ENCODE measurements at regions not wholly inside any gene's neighbourhood (a gene's known extent, or its start where the extent isn't known, plus 50 kb on each side); places are given as distances from the start of the nearest gene placed in this dataset.

DNA sequence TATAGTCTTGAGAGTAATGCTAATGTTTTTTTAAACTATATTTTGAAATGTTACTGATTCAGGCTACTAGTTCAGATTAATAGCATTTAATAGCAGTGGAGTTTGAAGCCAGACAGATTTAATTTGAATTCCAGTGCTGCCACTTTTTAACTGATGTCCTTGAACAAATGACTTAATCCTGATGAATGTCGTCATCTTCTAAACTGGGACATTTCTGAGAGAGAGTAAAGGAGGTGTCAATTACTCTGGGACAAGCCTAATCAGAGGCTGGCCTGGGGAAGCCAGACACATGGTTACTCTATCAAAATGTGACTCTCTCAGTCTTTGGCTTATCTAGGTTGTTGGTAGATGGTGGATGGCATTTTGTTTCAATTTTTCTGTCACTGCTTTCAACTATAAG is 246.7 kb downstream of the HS3ST3A1 start:
- intact Hi-C loops (cut with DNase I) = no loop called here
- Histone ChIP-seq H3K9me3 (no peaks in the 10 kb centered on the region), H3K36me3 (no peaks in the 10 kb centered on the region), H3K4me1 (no peaks in the 10 kb centered on the region), H3K27me3 (no peaks in the 10 kb centered on the region), H3K4me3 (no peak overlapping the region), H3K27ac (no peak overlapping the region)
- ATAC-seq (no peak), DNase-seq (no peak)
- TF ChIP-seq, protein P1, sequence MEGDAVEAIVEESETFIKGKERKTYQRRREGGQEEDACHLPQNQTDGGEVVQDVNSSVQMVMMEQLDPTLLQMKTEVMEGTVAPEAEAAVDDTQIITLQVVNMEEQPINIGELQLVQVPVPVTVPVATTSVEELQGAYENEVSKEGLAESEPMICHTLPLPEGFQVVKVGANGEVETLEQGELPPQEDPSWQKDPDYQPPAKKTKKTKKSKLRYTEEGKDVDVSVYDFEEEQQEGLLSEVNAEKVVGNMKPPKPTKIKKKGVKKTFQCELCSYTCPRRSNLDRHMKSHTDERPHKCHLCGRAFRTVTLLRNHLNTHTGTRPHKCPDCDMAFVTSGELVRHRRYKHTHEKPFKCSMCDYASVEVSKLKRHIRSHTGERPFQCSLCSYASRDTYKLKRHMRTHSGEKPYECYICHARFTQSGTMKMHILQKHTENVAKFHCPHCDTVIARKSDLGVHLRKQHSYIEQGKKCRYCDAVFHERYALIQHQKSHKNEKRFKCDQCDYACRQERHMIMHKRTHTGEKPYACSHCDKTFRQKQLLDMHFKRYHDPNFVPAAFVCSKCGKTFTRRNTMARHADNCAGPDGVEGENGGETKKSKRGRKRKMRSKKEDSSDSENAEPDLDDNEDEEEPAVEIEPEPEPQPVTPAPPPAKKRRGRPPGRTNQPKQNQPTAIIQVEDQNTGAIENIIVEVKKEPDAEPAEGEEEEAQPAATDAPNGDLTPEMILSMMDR (IDR thresholded peaks at IDR 0.05) = no peak

DNA sequence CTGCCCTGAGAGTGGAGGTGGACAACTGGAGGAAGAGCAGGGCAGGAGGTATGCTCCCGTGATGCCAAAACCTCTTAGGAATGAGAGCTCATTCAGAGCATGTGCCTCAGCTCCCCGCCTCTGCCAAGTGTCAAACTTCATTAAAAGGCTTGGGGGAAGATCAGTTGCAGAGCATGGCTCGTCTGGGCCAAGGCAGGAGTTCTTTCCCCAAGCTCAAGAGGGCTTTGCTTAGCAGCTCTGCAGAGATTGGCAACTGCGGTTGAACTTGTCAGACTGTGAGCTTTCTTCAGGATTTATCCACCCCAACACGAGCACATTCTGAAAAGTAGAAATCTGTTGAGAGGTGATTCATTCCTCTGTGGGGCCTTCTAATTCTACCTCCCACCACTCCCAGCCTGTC is 248.1 kb downstream of the HS3ST3A1 start:
- no peak for ATAC-seq
- TF ChIP-seq, protein P1 (IDR thresholded peaks at IDR 0.05) = no peak
- H3K4me1 ChIP-seq = no peaks in the 10 kb centered on the region

DNA sequence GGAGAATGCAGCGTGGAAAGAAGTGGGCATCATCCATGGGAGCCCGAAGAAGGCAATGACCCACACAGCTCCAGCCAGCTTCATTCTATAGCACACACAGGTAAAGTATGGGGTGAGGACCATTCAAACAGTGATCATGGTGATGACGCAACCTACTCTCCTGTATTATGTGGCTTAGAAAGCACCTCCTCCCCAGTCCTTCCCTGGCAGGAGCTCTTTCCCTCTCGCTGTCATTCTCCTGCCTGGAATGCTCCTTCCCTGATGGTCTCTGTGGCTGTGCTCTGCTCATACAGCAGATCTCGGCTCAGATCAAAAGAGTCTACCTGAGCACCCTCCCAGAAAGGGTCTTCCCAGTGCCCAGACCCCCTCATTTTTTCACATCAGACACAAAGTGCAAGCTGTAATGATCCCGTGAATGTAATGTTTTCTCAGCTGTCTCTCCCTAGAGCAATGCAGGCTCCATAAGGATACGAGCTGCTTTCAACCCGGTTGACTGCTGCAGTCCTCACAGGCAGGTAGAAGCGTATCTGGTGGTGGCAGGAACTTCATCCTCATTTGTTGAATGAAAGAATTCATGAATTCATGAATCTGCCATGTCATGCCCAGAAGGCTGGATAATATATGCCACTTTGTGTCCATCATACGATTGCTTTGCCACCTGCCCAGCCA is 248.8 kb downstream of the HS3ST3A1 start:
- TF ChIP-seq, protein P1 (IDR thresholded peaks at IDR 0.05) = no peak
- no peaks in the 10 kb centered on the region for H3K27me3 ChIP-seq
- H3K4me1 ChIP-seq = no peaks in the 10 kb centered on the region
- intact Hi-C loops (cut with DNase I) = no loop called here
- H3K9me3 ChIP-seq = no peaks in the 10 kb centered on the region
- H3K27ac ChIP-seq = no peak overlapping the region
- DNase-seq (no peak), ATAC-seq (peak; percentile 33)
- no peak overlapping the region for H3K4me3 ChIP-seq
- H3K36me3 ChIP-seq = no peaks in the 10 kb centered on the region

More for the DNA sequence above, 248.1 kb downstream of the HS3ST3A1 start:
- H3K36me3 ChIP-seq = no peaks in the 10 kb centered on the region
- H3K27me3 ChIP-seq = no peaks in the 10 kb centered on the region
- no peaks in the 10 kb centered on the region for H3K9me3 ChIP-seq
- no peak overlapping the region for H3K4me3 ChIP-seq
- no peak for DNase-seq
- no peak overlapping the region for H3K27ac ChIP-seq
- intact Hi-C loops (cut with DNase I) = no loop called here

DNA sequence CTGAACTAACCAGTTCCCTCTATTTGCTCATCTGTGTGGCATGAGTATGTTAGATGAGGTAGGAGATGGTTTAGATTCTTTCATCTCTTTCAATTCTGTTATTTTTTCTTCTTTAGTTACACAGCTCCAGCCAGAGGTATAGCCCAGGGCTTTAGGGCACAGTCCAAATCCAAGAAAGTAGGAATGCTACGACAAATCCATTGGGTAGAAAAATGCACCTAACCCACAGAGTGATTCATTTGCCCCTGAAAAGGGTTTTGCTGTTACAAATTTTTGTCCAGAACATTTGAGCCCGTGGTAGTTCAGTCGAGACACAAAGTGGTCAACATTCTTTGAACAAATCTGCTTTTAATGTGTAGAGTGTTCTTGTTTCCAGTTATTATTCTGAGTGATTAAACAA is 250.7 kb downstream of the HS3ST3A1 start:
- Histone ChIP-seq H3K4me1 (no peaks in the 10 kb centered on the region), H3K27me3 (no peaks in the 10 kb centered on the region), H3K27ac (no peak overlapping the region), H3K9me3 (no peaks in the 10 kb centered on the region), H3K36me3 (no peaks in the 10 kb centered on the region), H3K4me3 (no peak overlapping the region)
- intact Hi-C loops (cut with DNase I) = no loop called here
- DNase-seq (no peak), ATAC-seq (no peak)
- TF ChIP-seq, protein P1 (IDR thresholded peaks at IDR 0.05) = no peak

DNA sequence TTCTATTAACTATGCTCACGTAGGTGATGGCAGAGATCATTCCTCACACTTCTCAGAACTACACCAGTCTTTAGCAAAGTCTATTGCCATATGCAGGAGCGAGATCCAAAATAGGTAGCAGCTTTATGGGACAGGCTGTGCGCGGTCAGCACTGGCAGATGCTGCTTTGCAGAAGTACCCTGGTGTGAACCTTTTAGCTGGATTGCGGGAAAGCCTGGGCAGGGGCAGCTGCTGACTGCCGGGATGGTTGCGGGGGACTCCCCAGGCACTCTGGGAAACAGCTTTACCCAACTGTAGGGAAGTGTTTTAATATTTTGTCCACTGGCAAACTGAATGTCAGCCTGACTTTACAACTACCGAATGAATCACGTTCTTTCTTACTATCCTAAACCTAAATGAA is 251.3 kb downstream of the HS3ST3A1 start:
- no peak for DNase-seq
- TF ChIP-seq, protein P1 (IDR thresholded peaks at IDR 0.05) = no peak

More for the DNA sequence above, 251.3 kb downstream of the HS3ST3A1 start:
- no peaks in the 10 kb centered on the region for H3K4me1 ChIP-seq
- no peaks in the 10 kb centered on the region for H3K27me3 ChIP-seq
- H3K36me3 ChIP-seq = no peaks in the 10 kb centered on the region
- H3K4me3 ChIP-seq = no peak overlapping the region
- no peak for ATAC-seq
- no peaks in the 10 kb centered on the region for H3K9me3 ChIP-seq
- no peak overlapping the region for H3K27ac ChIP-seq
- intact Hi-C loops (cut with DNase I) = no loop called here

Data from upper lobe of right lung (tissue), 1 donor.